Lower leg skin (tissue), 4 donors: ENCODE measurements at regions not wholly inside any gene's neighbourhood (a gene's known extent, or its start where the extent isn't known, plus 50 kb on each side); places are given as distances from the start of the nearest gene placed in this dataset.
"Not testable (repeated sequence)": the region's sequence is repeated elsewhere in the genome, so short reads cannot be mapped to it uniquely, and the experiment has no call there.

Source experiments
- DNase-seq, 2 donors: peaks; one replicate each; pipeline ENCODE4 v3.0.0-alpha.2; 2019; ENCODE audit warnings: low spot score in 2 of 2
- H3K4me3 ChIP-seq: fragments of 200-600 bp; sonication (generic); 2 replicates; pipeline ENCODE4 v1.5.1; 2017; ENCODE audit warnings: mild to moderate bottlenecking, low read depth; ENCODE audit not compliant: poor library complexity, severe bottlenecking
- POLR2A ChIP-seq, 2 donors: fragments of 450-650 bp; IDR thresholded peaks; one replicate each; pipeline ENCODE4 v1.6.1; 2016 to 2017; ENCODE audit warnings: antibody characterized with exemption in 2 of 2, mild to moderate bottlenecking in 1 of 2, moderate library complexity in 1 of 2
- WGBS, 2 donors: methylation state at CpG; one replicate each; pipeline ENCODE4 v1.1.5; 2018; 5-methylcytosine and 5-hydroxymethylcytosine counted together
- intact Hi-C: fragments of 100-400 bp; cut with DNase I; formaldehyde crosslinking; loops from one replicate; pipeline ENCODE4 v1.15.0; 2023; ENCODE audit warnings: low total_unique reads
- TF ChIP-seq, protein P1 (sequence below), 3 donors: fragments of 450-650 bp; IDR thresholded peaks; one replicate each; pipeline ENCODE4 v1.5.1; 2016; ENCODE audit warnings: antibody characterized with exemption in 3 of 3, mild to moderate bottlenecking in 3 of 3, moderate library complexity in 2 of 3

GRCh38 chr2:63710732-63711131 lies 122.0 kb downstream of the MDH1 start:
- no peak for TF ChIP-seq POLR2A (IDR thresholded peaks at IDR 0.05)
- TF ChIP-seq, protein P1, sequence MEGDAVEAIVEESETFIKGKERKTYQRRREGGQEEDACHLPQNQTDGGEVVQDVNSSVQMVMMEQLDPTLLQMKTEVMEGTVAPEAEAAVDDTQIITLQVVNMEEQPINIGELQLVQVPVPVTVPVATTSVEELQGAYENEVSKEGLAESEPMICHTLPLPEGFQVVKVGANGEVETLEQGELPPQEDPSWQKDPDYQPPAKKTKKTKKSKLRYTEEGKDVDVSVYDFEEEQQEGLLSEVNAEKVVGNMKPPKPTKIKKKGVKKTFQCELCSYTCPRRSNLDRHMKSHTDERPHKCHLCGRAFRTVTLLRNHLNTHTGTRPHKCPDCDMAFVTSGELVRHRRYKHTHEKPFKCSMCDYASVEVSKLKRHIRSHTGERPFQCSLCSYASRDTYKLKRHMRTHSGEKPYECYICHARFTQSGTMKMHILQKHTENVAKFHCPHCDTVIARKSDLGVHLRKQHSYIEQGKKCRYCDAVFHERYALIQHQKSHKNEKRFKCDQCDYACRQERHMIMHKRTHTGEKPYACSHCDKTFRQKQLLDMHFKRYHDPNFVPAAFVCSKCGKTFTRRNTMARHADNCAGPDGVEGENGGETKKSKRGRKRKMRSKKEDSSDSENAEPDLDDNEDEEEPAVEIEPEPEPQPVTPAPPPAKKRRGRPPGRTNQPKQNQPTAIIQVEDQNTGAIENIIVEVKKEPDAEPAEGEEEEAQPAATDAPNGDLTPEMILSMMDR (IDR thresholded peaks at IDR 0.05), result no peak
- H3K4me3 ChIP-seq, result no peak overlapping the region
- DNase-seq, result no peak
- 88 to 94% methylated on average over 1 of the region's 1 CpG for WGBS, 2 donors
- intact Hi-C loops, result no loop called here

- DNase-seq, result no peak
- intact Hi-C loops, result no loop called here
- no peak overlapping the region for H3K4me3 ChIP-seq
- 23 to 32% methylated on average over 2 of the region's 2 CpGs for WGBS, 2 donors
- TF ChIP-seq, protein P1 (IDR thresholded peaks at IDR 0.05), result no peak
- TF ChIP-seq POLR2A (IDR thresholded peaks at IDR 0.05), result no peak
Measured at GRCh38 chr2:63712748-63713147, 124.0 kb downstream of the MDH1 start.

DNA sequence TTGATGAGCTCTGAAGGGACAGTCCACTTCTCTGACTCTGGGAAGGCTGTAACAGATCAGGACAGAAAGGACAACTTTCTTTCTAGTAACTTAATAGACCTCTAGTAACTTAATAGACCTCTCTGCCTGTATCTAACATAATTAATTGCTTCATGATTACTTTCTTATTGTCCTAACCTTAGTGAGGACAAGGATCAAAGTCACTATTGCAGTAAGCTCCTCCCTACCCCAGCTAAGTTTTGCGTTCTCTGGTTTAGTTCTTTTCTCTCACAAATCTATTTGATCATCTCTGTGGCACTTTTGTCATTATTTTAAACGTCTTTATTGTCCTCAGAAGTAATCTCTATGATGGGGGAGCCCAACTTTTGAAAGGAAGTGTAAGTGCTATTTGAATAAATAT lies 125.5 kb upstream of the UGP2 start:
- 79 to 87% methylated on average over 2 of the region's 2 CpGs for WGBS, 2 donors

DNA sequence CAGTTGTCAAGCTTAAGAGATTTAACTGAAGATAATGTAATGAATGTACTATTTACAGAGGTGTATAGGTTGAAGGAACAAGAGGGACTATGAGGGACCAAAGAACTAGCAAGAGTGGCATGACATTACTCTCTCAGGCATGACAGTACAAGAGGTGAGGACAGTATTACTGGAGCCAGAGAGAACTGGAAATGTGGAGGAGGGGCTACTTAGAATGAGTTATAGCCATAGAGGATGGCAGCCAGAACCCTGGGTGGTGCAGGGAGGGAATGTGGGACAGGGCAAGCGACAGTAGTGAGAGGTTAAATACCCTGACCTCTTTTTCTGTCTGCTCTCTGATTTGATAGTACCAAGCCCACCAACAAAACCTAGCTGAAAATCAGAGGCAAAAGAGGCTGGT lies 122.6 kb upstream of the UGP2 start:
- TF ChIP-seq POLR2A (IDR thresholded peaks at IDR 0.05), result no peak
- TF ChIP-seq, protein P1 (IDR thresholded peaks at IDR 0.05), result no peak
- H3K4me3 ChIP-seq, result no peak overlapping the region
- 77 to 90% methylated on average over 1 of the region's 1 CpG for WGBS, 2 donors
- DNase-seq, result no peak
- intact Hi-C loops, result no loop called here

More for the DNA sequence above, 125.5 kb upstream of the UGP2 start:
- intact Hi-C loops, result no loop called here
- TF ChIP-seq, protein P1 (IDR thresholded peaks at IDR 0.05), result no peak
- no peak for TF ChIP-seq POLR2A (IDR thresholded peaks at IDR 0.05)
- H3K4me3 ChIP-seq, result no peak overlapping the region
- DNase-seq, result no peak

DNA sequence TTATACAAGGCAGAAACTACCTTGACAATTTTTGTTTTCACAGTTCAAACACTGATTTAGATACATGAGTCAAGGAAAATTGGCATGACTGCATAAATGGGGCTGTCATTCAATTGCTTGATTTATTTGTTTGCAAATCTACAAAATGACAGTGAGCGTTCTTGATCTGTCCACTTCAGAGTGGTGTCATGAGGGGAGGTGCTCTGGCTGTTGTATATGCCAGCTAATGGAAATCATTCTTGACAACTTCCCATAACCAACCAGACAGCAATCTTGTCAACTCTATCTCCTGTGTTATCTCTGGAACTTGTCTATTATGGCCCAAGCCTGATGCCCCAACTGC lies 120.6 kb upstream of the UGP2 start:
- WGBS, 2 donors, result 47 to 60% methylated on average over 1 of the region's 1 CpG
- no peak overlapping the region for H3K4me3 ChIP-seq
- intact Hi-C loops, result no loop called here
- no peak for DNase-seq
- no peak for TF ChIP-seq POLR2A (IDR thresholded peaks at IDR 0.05)
- TF ChIP-seq, protein P1 (IDR thresholded peaks at IDR 0.05), result no peak

DNA sequence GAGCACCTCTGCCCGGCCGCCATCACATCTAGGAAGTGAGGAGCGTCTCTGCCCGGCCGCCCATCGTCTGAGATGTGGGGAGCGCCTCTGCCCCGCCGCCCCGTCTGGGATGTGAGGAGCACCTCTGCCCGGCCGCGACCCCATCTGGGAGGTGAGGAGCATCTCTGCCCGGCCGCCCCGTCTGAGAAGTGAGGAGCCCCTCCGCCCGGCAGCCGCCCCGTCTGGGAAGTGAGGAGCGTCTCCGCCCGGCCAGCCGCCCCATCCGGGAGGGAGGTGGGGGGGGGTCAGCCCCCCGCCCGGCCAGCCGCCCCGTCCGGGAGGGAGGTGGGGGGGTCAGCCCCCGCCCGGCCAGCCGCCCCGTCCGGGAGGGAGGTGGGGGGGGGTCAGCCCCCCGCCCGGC lies 119.4 kb upstream of the UGP2 start:
- intact Hi-C loops, DNase-seq, H3K4me3 ChIP-seq: not testable (repeated sequence)
- 80% methylated on average over 1 of the region's 37 CpGs; no CpG with 5 or more reads in 1 of the 2 donors for WGBS, 2 donors
